Activated T-helper 2 cell treated with anti-CD3 and anti-CD28 coated beads, Interferon-gamma antibody, Interleukin-2, Interleukin-4, amounts not matched to agents 10 μg/mL and 5 μg/mL and 100 μg/mL, durations not matched to agents 14 hours and 24 hours and 36 hours (primary cell): ENCODE measurements at regions not wholly inside any gene's neighbourhood (a gene's known extent, or its start where the extent isn't known, plus 50 kb on each side); places are given as distances from the start of the nearest gene placed in this dataset.

ENCODE experiments used
- DNase-seq: peaks from one replicate; pipeline ENCODE4 v3.0.0; 2021; ENCODE audit warnings: low spot score
- H3K27ac Mint-ChIP-seq: one replicate; pipeline ENCODE4 v1.8.0; 2021; ENCODE audit warnings: mixed read lengths
- H3K27me3 Mint-ChIP-seq: one replicate; pipeline ENCODE4 v1.8.0; 2021; ENCODE audit warnings: low read depth, mixed read lengths
- H3K36me3 Mint-ChIP-seq: one replicate; pipeline ENCODE4 v1.8.0; 2021; ENCODE audit warnings: low read depth, mixed read lengths
- H3K4me1 Mint-ChIP-seq: one replicate; pipeline ENCODE4 v1.8.0; 2021; ENCODE audit warnings: low read depth, mixed read lengths
- H3K4me3 Mint-ChIP-seq: one replicate; pipeline ENCODE4 v1.8.0; 2021; ENCODE audit warnings: low read depth, mild to moderate bottlenecking, moderate library complexity, mixed read lengths
- H3K9me3 Mint-ChIP-seq: one replicate; pipeline ENCODE4 v1.8.0; 2021; ENCODE audit warnings: mixed read lengths
- intact Hi-C: fragments of 100-400 bp; cut with micrococcal nuclease; formaldehyde crosslinking; loops from one replicate; pipeline ENCODE4 v1.15.1; 2023

DNA sequence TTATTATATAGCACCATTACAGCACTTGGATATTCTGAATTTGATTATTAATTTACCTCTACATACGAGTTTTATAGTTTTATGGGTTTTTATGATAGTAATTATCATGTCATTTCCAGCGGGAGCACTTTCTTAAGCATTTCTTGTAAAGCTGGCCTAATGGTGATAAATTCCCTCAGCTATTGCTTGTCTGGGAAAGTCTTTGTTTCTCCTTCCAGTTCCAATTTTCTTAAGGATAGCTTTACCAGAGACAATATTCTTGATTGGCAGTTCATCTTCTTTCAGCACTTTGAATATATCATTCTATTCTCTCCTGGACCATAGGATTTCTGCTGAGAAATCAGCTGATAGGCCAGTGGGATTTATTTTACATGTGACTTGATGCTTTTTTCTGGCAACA, 505.4 kb downstream of the TMEM232 start:
- intact Hi-C loops, result no loop called here
- Mint-ChIP-seq H3K36me3 (no peaks in the 10 kb centered on the region), H3K27ac (no peak overlapping the region), H3K4me3 (no peak overlapping the region), H3K4me1 (no peaks in the 10 kb centered on the region), H3K27me3 (no peaks in the 10 kb centered on the region), H3K9me3 (peaks cover 49% of the 10 kb centered on the region)
- no peak for DNase-seq

DNA sequence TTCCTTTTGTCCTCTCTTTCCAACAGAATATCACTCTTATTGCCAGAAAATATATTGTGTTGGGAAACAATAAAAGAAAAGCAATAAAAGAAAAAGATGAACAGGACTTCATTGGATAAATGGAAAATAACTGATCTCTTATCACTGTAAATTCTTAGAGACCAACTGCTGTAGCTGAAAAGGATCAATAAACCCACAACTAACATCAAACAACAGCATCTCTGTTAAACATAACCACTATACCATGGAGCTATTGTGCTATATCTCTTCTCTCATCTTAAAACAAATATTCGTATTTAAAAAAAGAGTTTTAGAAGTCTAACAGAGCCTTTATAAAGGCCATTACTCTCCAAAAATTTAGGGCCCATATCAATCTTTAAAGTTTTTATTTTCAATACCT, 502.4 kb downstream of the TMEM232 start:
- H3K27me3 Mint-ChIP-seq, result no peaks in the 10 kb centered on the region
- H3K27ac Mint-ChIP-seq, result no peak overlapping the region
- no peak overlapping the region for H3K4me3 Mint-ChIP-seq
- DNase-seq, result no peak
- no peaks in the 10 kb centered on the region for H3K4me1 Mint-ChIP-seq
- intact Hi-C loops, result no loop called here
- peaks cover 32% of the 10 kb centered on the region for H3K9me3 Mint-ChIP-seq
- H3K36me3 Mint-ChIP-seq, result no peaks in the 10 kb centered on the region

DNA sequence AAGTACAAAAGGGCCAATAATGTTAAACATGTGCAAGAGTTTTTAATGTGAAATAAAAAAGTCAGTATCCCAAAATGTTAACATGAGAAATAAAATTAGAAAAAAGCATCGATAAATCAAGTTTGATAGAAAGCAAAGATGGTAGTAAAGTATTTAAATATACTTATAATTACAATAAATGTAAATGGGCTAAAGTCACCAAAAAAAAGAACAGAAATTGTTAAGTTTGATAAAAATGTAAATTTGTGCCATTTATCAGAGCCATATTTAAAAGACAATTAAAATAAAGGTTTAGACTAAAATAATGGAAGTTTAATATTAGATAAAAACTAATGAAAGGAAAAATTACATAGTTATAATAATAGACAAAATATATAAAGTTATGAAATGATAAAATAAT, 500.5 kb downstream of the TMEM232 start:
- Mint-ChIP-seq H3K27ac (no peak overlapping the region), H3K9me3 (peaks cover 31% of the 10 kb centered on the region), H3K4me1 (no peaks in the 10 kb centered on the region), H3K36me3 (no peaks in the 10 kb centered on the region), H3K4me3 (no peak overlapping the region), H3K27me3 (no peaks in the 10 kb centered on the region)
- intact Hi-C loops, result no loop called here
- DNase-seq, result no peak

DNA sequence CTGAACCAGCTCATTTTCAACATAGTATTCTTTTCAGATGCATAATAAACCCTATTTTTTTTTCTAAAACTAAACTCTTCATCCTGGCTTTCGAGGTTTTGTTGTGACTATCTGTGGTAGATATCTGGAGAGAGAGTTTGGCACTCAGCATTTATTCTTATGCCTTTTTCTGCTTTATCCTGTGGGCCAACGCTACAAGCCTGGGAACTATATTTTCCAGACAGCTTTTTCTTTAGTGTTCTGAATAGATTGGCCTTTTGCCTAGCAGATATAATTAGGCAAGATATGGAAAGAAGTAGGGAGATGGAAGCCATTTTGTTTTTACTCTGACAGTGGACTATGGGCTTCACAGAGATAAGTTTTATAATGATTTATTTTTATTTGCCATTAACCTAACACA, 486.7 kb downstream of the TMEM232 start:
- Mint-ChIP-seq H3K27ac (no peak overlapping the region), H3K4me1 (no peaks in the 10 kb centered on the region), H3K27me3 (no peaks in the 10 kb centered on the region), H3K9me3 (no peaks in the 10 kb centered on the region), H3K36me3 (no peaks in the 10 kb centered on the region), H3K4me3 (no peak overlapping the region)
- intact Hi-C loops, result no loop called here
- no peak for DNase-seq

DNA sequence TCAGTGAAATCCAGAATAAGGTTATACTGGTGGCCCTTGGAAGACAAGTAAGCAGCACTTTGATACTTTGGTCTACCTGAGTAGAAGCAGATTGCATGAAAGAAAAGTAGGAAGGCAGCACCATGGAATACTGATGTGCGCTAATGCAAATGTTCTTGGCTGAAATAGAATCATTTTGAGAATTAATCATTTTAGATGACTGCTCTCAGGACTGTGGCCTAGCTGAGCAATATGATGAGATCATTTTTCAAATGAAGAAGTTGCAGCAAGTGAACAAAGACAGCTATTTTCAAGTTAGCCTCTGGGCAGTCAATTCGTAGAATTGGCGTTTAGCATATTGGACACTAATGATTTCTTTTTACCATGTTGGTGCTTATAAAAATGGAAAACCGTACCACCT, 483.5 kb downstream of the TMEM232 start:
- Mint-ChIP-seq H3K27ac (no peak overlapping the region), H3K4me1 (no peaks in the 10 kb centered on the region), H3K9me3 (no peaks in the 10 kb centered on the region), H3K4me3 (no peak overlapping the region), H3K36me3 (no peaks in the 10 kb centered on the region), H3K27me3 (no peaks in the 10 kb centered on the region)
- DNase-seq, result no peak
- intact Hi-C loops, result no loop called here

DNA sequence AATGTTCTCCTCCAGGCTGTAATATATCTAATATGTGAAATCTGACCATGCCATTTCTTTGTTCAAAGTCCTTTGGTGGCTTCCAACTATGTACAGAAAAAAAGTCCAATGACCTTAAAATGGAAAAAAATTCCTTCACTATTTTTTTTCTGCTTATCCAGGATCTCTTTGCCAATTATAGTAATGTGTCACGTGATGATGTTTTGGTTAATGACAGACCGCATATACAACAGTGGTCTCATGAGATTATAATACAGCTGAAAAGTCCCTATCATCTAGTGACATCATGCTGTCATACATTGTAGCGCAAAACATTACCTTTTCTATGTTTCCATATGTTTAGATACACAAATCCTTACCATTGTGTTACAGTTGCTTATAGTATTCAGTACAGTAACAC, 477.6 kb downstream of the TMEM232 start:
- Mint-ChIP-seq H3K27me3 (peaks cover 1% of the 10 kb centered on the region), H3K4me3 (no peak overlapping the region), H3K4me1 (no peaks in the 10 kb centered on the region), H3K36me3 (no peaks in the 10 kb centered on the region), H3K9me3 (no peaks in the 10 kb centered on the region), H3K27ac (no peak overlapping the region)
- no peak for DNase-seq
- intact Hi-C loops, result no loop called here

DNA sequence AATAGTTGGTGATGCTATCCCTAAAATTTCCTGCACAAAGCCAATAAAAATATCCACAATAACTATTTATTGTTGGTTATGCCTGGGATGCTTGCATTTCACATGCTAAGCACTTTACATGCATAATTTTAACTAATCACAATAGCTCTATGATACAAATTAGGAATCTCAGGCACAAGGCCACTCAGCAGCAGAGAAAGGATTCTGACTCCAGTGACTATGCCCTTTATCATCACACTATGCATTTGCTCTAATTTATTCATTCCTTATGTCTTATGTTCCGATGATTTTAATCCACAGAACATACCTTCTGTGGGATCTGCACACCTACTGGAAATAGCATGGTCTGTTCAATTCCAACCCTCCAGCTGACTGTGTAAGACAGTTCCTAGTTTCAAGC, 476.1 kb downstream of the TMEM232 start:
- intact Hi-C loops, result no loop called here
- DNase-seq, result no peak
- Mint-ChIP-seq H3K4me3 (no peak overlapping the region), H3K9me3 (no peaks in the 10 kb centered on the region), H3K4me1 (no peaks in the 10 kb centered on the region), H3K36me3 (no peaks in the 10 kb centered on the region), H3K27me3 (peaks cover 1% of the 10 kb centered on the region), H3K27ac (no peak overlapping the region)

DNA sequence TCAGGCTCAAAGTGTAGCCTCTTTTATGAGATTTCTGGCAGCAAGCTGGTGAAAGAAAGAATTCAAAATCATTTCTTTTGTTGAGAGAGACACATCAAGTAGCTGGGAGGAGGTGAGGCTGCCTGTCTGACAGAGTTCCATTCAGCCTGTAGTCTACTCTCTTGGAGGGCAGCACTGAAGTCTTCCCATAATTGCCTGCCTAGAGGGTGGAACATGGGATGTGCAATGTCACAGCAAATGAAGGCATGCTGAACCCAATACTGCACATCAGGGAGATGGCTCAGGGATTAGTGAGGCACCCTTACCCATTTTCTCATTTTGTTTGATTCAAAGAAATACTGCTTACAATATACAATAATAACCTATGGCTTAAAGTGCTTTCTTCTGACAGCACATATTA, 475.7 kb downstream of the TMEM232 start:
- Mint-ChIP-seq H3K9me3 (no peaks in the 10 kb centered on the region), H3K4me3 (no peak overlapping the region), H3K4me1 (no peaks in the 10 kb centered on the region), H3K27ac (no peak overlapping the region), H3K36me3 (no peaks in the 10 kb centered on the region), H3K27me3 (peaks cover 1% of the 10 kb centered on the region)
- intact Hi-C loops, result no loop called here
- DNase-seq, result no peak

DNA sequence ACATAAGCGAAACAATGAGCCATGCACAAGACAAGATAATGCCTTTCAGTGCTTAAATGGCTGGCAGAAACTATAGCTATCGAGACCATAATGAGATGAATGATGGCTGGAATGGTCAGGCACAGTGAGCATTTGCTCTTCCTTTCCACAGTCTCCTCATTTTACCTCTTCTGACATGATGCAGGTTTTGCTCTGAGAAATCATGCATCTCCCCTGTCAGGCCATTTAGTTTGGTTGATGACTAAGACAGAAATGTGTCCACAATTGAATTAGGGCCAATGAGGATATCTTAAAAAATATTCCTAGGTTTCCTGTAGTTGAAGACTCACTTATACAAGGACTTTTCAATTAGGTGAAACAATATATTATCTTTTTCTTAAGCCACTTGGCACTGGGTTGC, 475.1 kb downstream of the TMEM232 start:
- intact Hi-C loops, result no loop called here
- Mint-ChIP-seq H3K4me1 (no peaks in the 10 kb centered on the region), H3K27me3 (peaks cover 1% of the 10 kb centered on the region), H3K27ac (no peak overlapping the region), H3K9me3 (no peaks in the 10 kb centered on the region), H3K36me3 (no peaks in the 10 kb centered on the region), H3K4me3 (no peak overlapping the region)
- DNase-seq, result no peak

DNA sequence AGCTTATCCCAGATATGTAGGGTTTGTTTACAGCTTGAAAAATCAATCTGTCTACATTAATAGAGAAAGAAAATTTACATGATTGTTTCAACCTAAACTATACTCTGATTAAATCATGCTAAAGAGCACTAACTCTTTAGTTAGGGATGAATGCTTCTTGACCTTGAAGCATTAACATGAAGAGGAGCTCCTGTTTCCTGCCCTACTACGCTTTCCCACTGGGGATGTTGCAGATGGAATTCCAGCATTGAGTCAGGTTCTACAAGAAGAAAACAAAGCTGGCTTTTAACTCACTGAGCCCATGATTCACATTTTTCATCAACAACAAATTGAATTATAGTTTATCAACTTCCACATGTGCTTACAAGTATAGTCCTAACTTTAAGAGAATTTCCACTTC, 471.3 kb downstream of the TMEM232 start:
- Mint-ChIP-seq H3K27me3 (peaks cover 1% of the 10 kb centered on the region), H3K4me1 (no peaks in the 10 kb centered on the region), H3K4me3 (no peak overlapping the region), H3K27ac (no peak overlapping the region), H3K36me3 (no peaks in the 10 kb centered on the region), H3K9me3 (no peaks in the 10 kb centered on the region)
- intact Hi-C loops, result no loop called here
- DNase-seq, result no peak

DNA sequence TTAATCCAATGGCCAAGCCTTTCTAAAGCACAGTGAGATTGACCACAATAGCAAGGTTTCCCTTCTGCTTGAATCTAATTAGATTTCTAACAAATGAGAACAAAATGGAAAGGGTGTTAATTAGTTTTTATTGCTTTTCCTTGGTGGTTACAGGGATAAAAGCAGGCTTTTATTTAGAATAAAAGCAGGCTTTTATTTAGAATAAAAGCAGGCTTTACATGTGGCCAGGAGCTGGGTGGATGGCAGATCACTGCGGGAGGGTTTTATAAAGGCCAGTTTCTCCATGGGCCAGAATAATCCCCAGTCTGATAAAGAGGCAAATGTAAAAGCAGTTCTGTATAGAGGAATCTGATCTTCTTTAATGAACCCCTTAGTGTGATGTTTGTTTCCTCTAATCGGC, 470.2 kb downstream of the TMEM232 start:
- no peak overlapping the region for H3K4me3 Mint-ChIP-seq
- no peaks in the 10 kb centered on the region for H3K9me3 Mint-ChIP-seq
- no peak for DNase-seq
- H3K4me1 Mint-ChIP-seq, result no peaks in the 10 kb centered on the region
- intact Hi-C loops, result no loop called here
- H3K27ac Mint-ChIP-seq, result no peak overlapping the region
- H3K27me3 Mint-ChIP-seq, result peaks cover 1% of the 10 kb centered on the region
- no peaks in the 10 kb centered on the region for H3K36me3 Mint-ChIP-seq

DNA sequence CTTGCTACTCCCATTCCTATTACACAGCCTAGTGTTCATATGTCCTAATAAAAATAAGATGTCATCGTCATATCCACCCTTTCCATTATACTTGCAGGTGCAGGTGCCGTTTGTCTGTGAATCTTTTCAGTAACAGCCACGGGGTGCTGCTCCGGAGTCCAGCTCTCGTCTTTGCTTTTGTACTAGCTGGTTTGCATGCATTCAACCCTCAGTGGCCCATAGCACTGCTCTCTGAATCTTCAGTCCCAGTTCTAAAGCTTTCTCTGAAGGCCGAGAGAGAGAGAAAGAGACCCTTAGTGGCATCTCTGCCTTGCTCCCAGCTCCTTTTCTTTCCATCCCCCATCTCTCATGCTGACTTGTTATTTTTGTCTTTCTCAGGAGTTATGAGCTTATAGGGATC, 468.5 kb downstream of the TMEM232 start:
- Mint-ChIP-seq H3K36me3 (no peaks in the 10 kb centered on the region), H3K4me1 (no peaks in the 10 kb centered on the region), H3K9me3 (no peaks in the 10 kb centered on the region), H3K27me3 (peaks cover 1% of the 10 kb centered on the region), H3K4me3 (no peak overlapping the region), H3K27ac (no peak overlapping the region)
- intact Hi-C loops, result no loop called here
- DNase-seq, result no peak

DNA sequence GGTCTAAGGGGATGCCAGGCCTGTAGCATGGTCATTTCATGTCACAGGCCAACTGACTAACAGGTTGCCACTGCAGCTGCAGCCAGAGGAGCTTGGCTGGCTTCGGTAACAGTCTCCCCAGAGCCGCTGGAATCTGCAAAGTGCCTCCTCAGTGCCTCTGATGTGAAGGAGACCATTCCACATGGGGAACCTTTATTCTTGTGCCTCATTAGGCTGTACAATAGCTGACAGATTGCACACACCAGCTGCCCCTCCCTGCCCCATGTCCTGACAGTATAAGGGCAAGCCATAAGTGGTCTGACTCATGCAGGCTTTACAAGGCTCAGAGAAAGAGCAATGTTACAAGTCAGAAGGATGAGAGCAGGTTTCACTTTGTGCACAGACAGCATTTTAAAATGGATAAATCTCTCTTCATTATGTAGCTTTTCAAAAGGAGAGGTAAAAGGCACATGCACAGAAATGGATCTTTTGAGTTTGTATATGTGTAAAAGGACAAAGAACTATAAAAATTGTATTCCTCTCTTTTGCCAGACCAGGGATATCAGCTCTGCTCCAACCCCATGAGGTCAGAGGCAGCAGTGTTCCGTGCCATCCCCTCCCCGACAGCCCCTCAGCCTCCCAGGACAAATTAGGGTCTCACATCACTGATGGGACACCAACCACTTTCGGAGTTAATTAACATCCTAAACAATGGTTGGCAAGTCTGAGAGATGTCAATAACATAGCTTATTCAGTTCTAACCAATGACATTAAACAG, 467.8 kb downstream of the TMEM232 start:
- Mint-ChIP-seq H3K4me1 (no peaks in the 10 kb centered on the region), H3K27ac (no peak overlapping the region), H3K9me3 (no peaks in the 10 kb centered on the region), H3K27me3 (no peaks in the 10 kb centered on the region), H3K4me3 (no peak overlapping the region), H3K36me3 (no peaks in the 10 kb centered on the region)
- DNase-seq, result no peak
- intact Hi-C loops, result no loop called here

DNA sequence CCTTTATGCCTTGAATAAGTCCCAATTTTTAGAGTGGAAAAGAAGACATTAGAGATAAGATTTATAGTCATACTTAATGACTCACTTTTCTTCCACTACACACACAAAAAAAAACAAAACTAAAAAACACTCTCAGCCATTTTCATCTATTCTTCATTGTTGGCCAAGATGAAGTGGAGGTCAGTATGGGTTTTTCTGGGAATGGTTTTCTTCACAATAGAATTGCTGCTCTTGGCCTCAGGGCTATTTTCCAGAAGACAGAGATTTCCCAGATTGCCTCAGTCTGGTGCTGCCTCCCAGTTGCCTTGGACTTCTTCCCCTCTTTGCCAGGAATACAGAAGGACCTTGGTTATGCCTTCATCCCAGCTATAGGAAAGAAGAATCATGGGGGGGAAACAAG, 463.7 kb downstream of the TMEM232 start:
- Mint-ChIP-seq H3K36me3 (no peaks in the 10 kb centered on the region), H3K27me3 (no peaks in the 10 kb centered on the region), H3K9me3 (no peaks in the 10 kb centered on the region), H3K4me3 (no peak overlapping the region), H3K4me1 (no peaks in the 10 kb centered on the region), H3K27ac (no peak overlapping the region)
- DNase-seq, result no peak
- intact Hi-C loops, result no loop called here
